ENCODE measurements at regions not wholly inside any gene's neighbourhood (a gene's known extent, or its start where the extent isn't known, plus 50 kb on each side); places are given as distances from the start of the nearest gene placed in this dataset.
"Not testable (repeated sequence)": the region's sequence is repeated elsewhere in the genome, so short reads cannot be mapped to it uniquely, and the experiment has no call there.

- H3K56ac ChIP-seq (replicated peaks; ENCODE audit: insufficient read length, low read depth, low read length); H4K5ac ChIP-seq (ENCODE audit: insufficient read length, low read depth, low read length); FAIRE-seq; H3K9ac ChIP-seq (replicated peaks in 1 of 4; ENCODE audit: extremely low read depth in 1 of 4, low read depth in 3 of 4, low read length in 3 of 4); H3K79me2 ChIP-seq (ENCODE audit: control insufficient read depth in 1 of 2, insufficient read depth in 2 of 2, low read length in 2 of 2); H3K23ac ChIP-seq (ENCODE audit: insufficient read length); H3K23me2 ChIP-seq (ENCODE audit: low read depth, low read length); POLR2A ChIA-PET (ENCODE audit: partially characterized antibody); H2AK5ac ChIP-seq (ENCODE audit: low read depth, low read length); H3K27me3 ChIP-seq (replicated peaks in 1 of 4; ENCODE audit: control insufficient read depth in 3 of 4, extremely low read depth in 1 of 4, insufficient read depth in 3 of 4, low read length in 3 of 4); H3K36me3 ChIP-seq (ENCODE audit: control insufficient read depth in 2 of 4, insufficient read depth in 4 of 4, low read length in 3 of 4); H2BK120ac ChIP-seq (replicated peaks; ENCODE audit: low read depth, low read length); H3K9me3 ChIP-seq (ENCODE audit: insufficient read depth in 2 of 2, low read depth in 1 of 2, low read length in 1 of 2); H3K18ac ChIP-seq (ENCODE audit: extremely low read depth, low read length); H2BK15ac ChIP-seq (ENCODE audit: low read length); H3K4me1 ChIP-seq (replicated peaks in 1 of 4; ENCODE audit: control insufficient read depth in 3 of 4, insufficient read depth in 4 of 4, low read length in 3 of 4); H2BK5ac ChIP-seq (ENCODE audit: low read depth, low read length); H2AFZ ChIP-seq (ENCODE audit: low read length); H3K4me2 ChIP-seq (ENCODE audit: insufficient read depth in 1 of 2, low read depth in 2 of 2, low read length in 2 of 2); H3K4me3 ChIP-seq (ENCODE audit: extremely low read depth in 1 of 4, insufficient read depth in 2 of 4, low read depth in 3 of 4, low read length in 4 of 4); H3K79me1 ChIP-seq (ENCODE audit: low read depth, low read length); H4K20me1 ChIP-seq (replicated peaks in 1 of 2; ENCODE audit: control insufficient read depth in 1 of 2, insufficient read depth in 2 of 2, low read length in 2 of 2); H2BK12ac ChIP-seq (ENCODE audit: low read depth, low read length); H4K91ac ChIP-seq (replicated peaks; ENCODE audit: insufficient read length, low read length); H3K4ac ChIP-seq (replicated peaks; ENCODE audit: insufficient read length, low read depth, low read length); CTCF ChIA-PET (ENCODE audit: partially characterized antibody); H4K8ac ChIP-seq (ENCODE audit: extremely low read depth, insufficient read depth, low read length); H2BK20ac ChIP-seq (ENCODE audit: low read length); H3K14ac ChIP-seq (ENCODE audit: insufficient read length); H3K27ac ChIP-seq (ENCODE audit: low read depth, low read length); DNase-seq (ENCODE audit: low read depth in 1 of 2, low spot score in 2 of 2): not testable (repeated sequence)
- WGBS, 2 experiments (ENCODE audit: extremely low coverage in 1 of 2, insufficient coverage in 1 of 2, insufficient read length in 1 of 2, insufficient replicate concordance in 2 of 2, low coverage in 1 of 2, low lambda C conversion rate in 2 of 2, missing lambda C conversion rate in 1 of 2) = 98% methylated on average over 20 of the region's 45 CpGs; no CpG with 5 or more reads in 1 of the 2 experiments
Observed at GRCh38 chr18:55664758-55665400, 76.9 kb upstream of the TCF4 start.

Data from H1 (cell line).